IMR-90 (cell line): ENCODE measurements at regions not wholly inside any gene's neighbourhood (a gene's known extent, or its start where the extent isn't known, plus 50 kb on each side); places are given as distances from the start of the nearest gene placed in this dataset.

Source experiments
- ATAC-seq: fragments of 200-7000 bp; cut with Tn5 transposase; 2 replicates; pipeline ENCODE4 v1.9.1; 2020; ENCODE audit warnings: low read depth, mild to moderate bottlenecking, moderate library complexity
- BruUV-seq: library from RNA; stranded (reverse); fragments of 400-500 nt; replicated peaks from 2 replicates; lab custom pipeline; 2021; lab: Mats Ljungman, UMichigan
- CTCF ChIA-PET: fragments of 300-600 bp; formaldehyde crosslinking; extraction: SDS; loops from one replicate; lab custom pipeline; 2021; ENCODE audit warnings: antibody characterized with exemption; lab: Yijun Ruan, JAX
- POLR2A ChIA-PET: fragments of 300-600 bp; sonication (Branson Sonifier 250); formaldehyde crosslinking; loops from one replicate; lab custom pipeline; 2022; ENCODE audit warnings: antibody characterized with exemption; ENCODE audit not compliant: unreplicated experiment; lab: Charles Lee
- DNase-seq: peaks from one replicate; pipeline ENCODE4 v3.0.0; 2013
- H2AFZ ChIP-seq: replicated peaks from 2 replicates; pipeline ENCODE3; 2013; ENCODE audit warnings: low read length, mild to moderate bottlenecking; ENCODE audit not compliant: poor library complexity
- H2AK5ac ChIP-seq: 2 replicates; pipeline ENCODE4 v1.6.1; 2013; ENCODE audit warnings: low read depth, low read length, inconsistent platforms
- H2AK9ac ChIP-seq: replicated peaks from 2 replicates; pipeline ENCODE3; 2013; ENCODE audit warnings: mild to moderate bottlenecking, low read depth, low read length, moderate library complexity; ENCODE audit not compliant: poor library complexity
- H2BK120ac ChIP-seq: 2 replicates; pipeline ENCODE4 v1.6.1; 2013; ENCODE audit warnings: low read depth, low read length, inconsistent platforms
- H2BK15ac ChIP-seq: 3 replicates; pipeline ENCODE4 v1.6.1; 2013; ENCODE audit warnings: low read depth, low read length, inconsistent platforms
- H2BK20ac ChIP-seq: 2 replicates; pipeline ENCODE4 v1.6.1; 2013; ENCODE audit warnings: low read depth, mild to moderate bottlenecking, inconsistent platforms, low read length, moderate library complexity
- H2BK5ac ChIP-seq: 2 replicates; pipeline ENCODE4 v1.6.1; 2013; ENCODE audit warnings: mild to moderate bottlenecking, low read depth, low read length, inconsistent platforms; ENCODE audit not compliant: poor library complexity, severe bottlenecking
- H3K14ac ChIP-seq: replicated peaks from 2 replicates; pipeline ENCODE4 v1.6.1; 2013; ENCODE audit warnings: low read depth, low read length, inconsistent platforms
- H3K18ac ChIP-seq: 2 replicates; pipeline ENCODE4 v1.6.1; 2013; ENCODE audit warnings: low read depth, low read length, control low read depth
- H3K23ac ChIP-seq: 2 replicates; pipeline ENCODE4 v1.6.1; 2013; ENCODE audit warnings: low read depth, low read length, inconsistent platforms
- H3K27ac ChIP-seq: 2 replicates; pipeline ENCODE4 v1.5.1; 2013; ENCODE audit warnings: mild to moderate bottlenecking, control low read depth, low read length; ENCODE audit not compliant: insufficient read depth
- H3K27me3 ChIP-seq: 2 replicates; pipeline ENCODE4 v1.6.1; 2013; ENCODE audit warnings: low read length; ENCODE audit not compliant: control insufficient read depth, insufficient read depth
- H3K36me3 ChIP-seq: 2 replicates; pipeline ENCODE4 v1.6.1; 2013; ENCODE audit warnings: low read length, mixed read lengths; ENCODE audit not compliant: control insufficient read depth, insufficient read depth
- H3K4ac ChIP-seq: 2 replicates; pipeline ENCODE4 v1.6.1; 2013; ENCODE audit warnings: low read depth, low read length, inconsistent platforms
- H3K4me1 ChIP-seq: 2 replicates; pipeline ENCODE4 v1.6.1; 2013; ENCODE audit warnings: low read length, mixed read lengths; ENCODE audit not compliant: control insufficient read depth, insufficient read depth
- H3K4me2 ChIP-seq: 2 replicates; pipeline ENCODE4 v1.6.1; 2013; ENCODE audit warnings: low read depth, mild to moderate bottlenecking, control low read depth, low read length, moderate library complexity
- H3K4me3 ChIP-seq: 2 replicates; pipeline ENCODE4 v1.5.1; 2013; ENCODE audit warnings: low read depth, mild to moderate bottlenecking, control low read depth, low read length, moderate library complexity; ENCODE audit not compliant: insufficient read depth
- H3K56ac ChIP-seq: 2 replicates; pipeline ENCODE4 v1.6.1; 2013; ENCODE audit warnings: low read length, inconsistent platforms; ENCODE audit not compliant: insufficient read depth; ENCODE audit errors: extremely low read depth
- H3K79me1 ChIP-seq, 2 experiments: 2 replicates each; pipeline ENCODE4 v1.6.1; 2013; ENCODE audit warnings: low read length in 2 of 2, inconsistent platforms in 1 of 2, low read depth in 1 of 2
- H3K9ac ChIP-seq: 2 replicates; pipeline ENCODE4 v1.6.1; 2013; ENCODE audit warnings: low read depth, low read length, control low read depth
- H3K9me1 ChIP-seq: 2 replicates; pipeline ENCODE4 v1.6.1; 2013; ENCODE audit warnings: low read length, inconsistent platforms; ENCODE audit not compliant: insufficient read depth
- H3K9me3 ChIP-seq: 2 replicates; pipeline ENCODE4 v1.6.1; 2013; ENCODE audit warnings: low read length; ENCODE audit not compliant: control insufficient read depth, insufficient read depth
- H4K20me1 ChIP-seq: 2 replicates; pipeline ENCODE4 v1.6.1; 2013; ENCODE audit warnings: low read length, inconsistent platforms; ENCODE audit not compliant: insufficient read depth
- H4K5ac ChIP-seq: 2 replicates; pipeline ENCODE4 v1.6.1; 2013; ENCODE audit warnings: mild to moderate bottlenecking, low read depth, low read length, control low read depth
- H4K8ac ChIP-seq, 2 experiments: 2 replicates each; pipeline ENCODE4 v1.6.1; 2013; ENCODE audit warnings: low read depth in 2 of 2, low read length in 2 of 2, control low read depth in 1 of 2, inconsistent platforms in 1 of 2
- H4K91ac ChIP-seq: 2 replicates; pipeline ENCODE4 v1.6.1; 2013; ENCODE audit warnings: low read depth, low read length, inconsistent platforms; ENCODE audit not compliant: insufficient read depth
- CTCF ChIP-seq: conservative IDR thresholded peaks from 2 replicates; pipeline ENCODE4 v1.5.1; 2012; ENCODE audit warnings: mild to moderate bottlenecking, low read depth, low read length, improper control_type of control experiment
- FOS ChIP-seq: fragments of 150-350 bp; IDR thresholded peaks from 2 replicates; pipeline ENCODE4 v1.6.1; 2016; ENCODE audit warnings: low read depth, low read length
- WGBS, 2 experiments: methylation state at CpG; one replicate each; pipeline versions ENCODE4 v1.1.5 to v1.1.7; 2013; ENCODE audit warnings: missing lambda C conversion rate in 2 of 2; ENCODE audit not compliant: insufficient read length in 1 of 2; ENCODE audit errors: extremely low coverage in 2 of 2; 5-methylcytosine and 5-hydroxymethylcytosine counted together
- dilution Hi-C: fragments of 300-500 bp; cut with HindIII; formaldehyde crosslinking; loops from one replicate; pipeline ENCODE4 v1.14.3; 2018; ENCODE audit warnings: low sequenced_read_pairs; ENCODE audit not compliant: unreplicated experiment
- in situ Hi-C: fragments of 300-500 bp; cut with MboI; formaldehyde crosslinking; loops from 3 replicates; pipeline ENCODE4 v1.14.3; 2019; ENCODE audit warnings: low sequenced_read_pairs, inconsistent platforms, mixed read lengths
- intact Hi-C: fragments of 100-400 bp; cut with micrococcal nuclease; formaldehyde crosslinking; loops from 2 replicates; pipeline ENCODE4 v1.10.0; 2022

- ATAC-seq: no peak
- H3K27ac ChIP-seq: no peak overlapping the region
- WGBS, 2 experiments: no CpG with 5 or more reads among the region's 5 CpGs
- no peak overlapping the region for H2BK120ac ChIP-seq
- no peaks in the 10 kb centered on the region for H3K79me1 ChIP-seq
- no peak overlapping the region for H3K23ac ChIP-seq
- intact Hi-C loops: no loop called here
- H2BK20ac ChIP-seq: no peak overlapping the region
- no peak overlapping the region for H3K4ac ChIP-seq
- H4K5ac ChIP-seq: no peak overlapping the region
- H3K9me3 ChIP-seq: no peaks in the 10 kb centered on the region; the same call in 1 of the 2 replicates
- H2BK15ac ChIP-seq: no peak overlapping the region
- H3K9ac ChIP-seq: no peak overlapping the region
- no peak overlapping the region for H3K18ac ChIP-seq
- no peak for DNase-seq
- no peaks in the 10 kb centered on the region for H3K36me3 ChIP-seq
- H4K8ac ChIP-seq: no peak overlapping the region
- no peak overlapping the region for H3K56ac ChIP-seq
- H2AK9ac ChIP-seq: no peak overlapping the region
- H3K4me2 ChIP-seq: no peak overlapping the region
- H2AFZ ChIP-seq: no peak overlapping the region
- no peak overlapping the region for H4K91ac ChIP-seq
- no peaks in the 10 kb centered on the region for H3K27me3 ChIP-seq
- H3K9me1 ChIP-seq: no peaks in the 10 kb centered on the region
- ChIA-PET POLR2A (no interaction called here), CTCF (no interaction called here)
- H3K4me1 ChIP-seq: no peaks in the 10 kb centered on the region
- H3K4me3 ChIP-seq: no peak overlapping the region
- H4K20me1 ChIP-seq: no peaks in the 10 kb centered on the region
- no peak overlapping the region for H3K14ac ChIP-seq
- in situ Hi-C loops: no loop called here
- H2BK5ac ChIP-seq: no peak overlapping the region
- dilution Hi-C loops: no loop called here
- TF ChIP-seq FOS: no peak
- TF ChIP-seq CTCF: no peak
- no peak overlapping the region for H2AK5ac ChIP-seq
- no TSS peak for BruUV-seq
Measured at GRCh38 chr13:42458193-42458592, 115.8 kb upstream of the TNFSF11 start.
